ENCODE measurements at regions not wholly inside any gene's neighbourhood (a gene's known extent, or its start where the extent isn't known, plus 50 kb on each side); places are given as distances from the start of the nearest gene placed in this dataset.

DNA sequence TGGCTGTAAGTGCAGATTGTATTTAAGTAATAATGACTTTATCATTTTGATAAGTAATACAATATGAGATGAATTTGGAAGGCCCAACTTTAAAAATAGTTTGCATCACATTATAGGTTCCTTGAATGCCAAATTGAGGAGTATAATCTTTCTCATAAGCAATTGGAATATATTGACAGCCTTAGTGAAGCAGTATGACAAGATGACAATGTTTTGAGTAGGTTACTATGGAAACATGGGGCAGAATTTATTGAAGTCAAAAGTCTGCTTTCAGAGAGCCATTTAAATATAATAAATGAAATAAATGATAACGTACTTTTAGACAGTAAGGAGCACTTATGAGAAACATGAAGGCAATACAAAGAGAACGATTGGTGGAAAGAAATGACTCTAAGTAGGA is 776.4 kb downstream of the TECRL start:
- TF ChIP-seq POLR2A (IDR thresholded peaks at IDR 0.05; ENCODE audit: low read depth, low read length) (no peak), TAF1 (IDR thresholded peaks at IDR 0.05; ENCODE audit: borderline replicate concordance, low read depth, low read length) (no peak)
